NB4 (cell line): ENCODE measurements at regions not wholly inside any gene's neighbourhood (a gene's known extent, or its start where the extent isn't known, plus 50 kb on each side); places are given as distances from the start of the nearest gene placed in this dataset.

Source experiments
- DNase-seq: peaks from one replicate; pipeline ENCODE4 v3.0.0; 2010; ENCODE audit warnings: low read depth
- H3K4me3 ChIP-seq: one replicate; pipeline ENCODE4 v1.5.1; 2011; ENCODE audit warnings: mild to moderate bottlenecking, low read depth, low read length, moderate library complexity
- MYC ChIP-seq: IDR thresholded peaks from 2 replicates; pipeline ENCODE4 v1.6.1; 2011; ENCODE audit warnings: low read depth, low read length
- POLR2A ChIP-seq: IDR thresholded peaks from 2 replicates; pipeline ENCODE4 v1.6.1; 2011; ENCODE audit warnings: mild to moderate bottlenecking; ENCODE audit not compliant: insufficient read length; ENCODE audit errors: extremely low read depth
- TF ChIP-seq, protein P1 (sequence below): IDR thresholded peaks from one replicate; pipeline ENCODE4 v1.5.1; 2012; ENCODE audit warnings: low read depth, low read length
- TF ChIP-seq, protein P2 (sequence below): IDR thresholded peaks from 2 replicates; pipeline ENCODE4 v1.6.1; 2011; ENCODE audit warnings: low read depth, low read length

DNA sequence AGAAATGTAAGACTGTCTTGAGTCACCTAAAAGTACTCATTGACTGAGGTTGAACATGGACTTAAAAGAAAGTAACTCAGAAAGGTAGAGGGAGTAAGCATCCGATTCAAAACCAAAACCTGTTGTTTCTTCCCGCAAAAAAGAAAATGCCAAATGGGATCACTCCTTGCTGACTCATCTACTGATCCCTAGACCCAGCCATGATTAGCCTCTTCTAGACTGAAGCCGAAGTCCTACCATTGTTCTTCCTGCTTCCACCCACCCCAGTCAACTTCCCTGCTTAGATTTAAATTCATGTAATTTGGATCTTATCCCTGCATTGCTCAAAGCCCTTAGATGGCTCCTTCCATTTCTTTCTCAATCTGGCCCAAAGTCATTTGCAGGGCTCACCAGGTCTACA, 760.5 kb upstream of the SOX9 start:
- TF ChIP-seq, protein P1, sequence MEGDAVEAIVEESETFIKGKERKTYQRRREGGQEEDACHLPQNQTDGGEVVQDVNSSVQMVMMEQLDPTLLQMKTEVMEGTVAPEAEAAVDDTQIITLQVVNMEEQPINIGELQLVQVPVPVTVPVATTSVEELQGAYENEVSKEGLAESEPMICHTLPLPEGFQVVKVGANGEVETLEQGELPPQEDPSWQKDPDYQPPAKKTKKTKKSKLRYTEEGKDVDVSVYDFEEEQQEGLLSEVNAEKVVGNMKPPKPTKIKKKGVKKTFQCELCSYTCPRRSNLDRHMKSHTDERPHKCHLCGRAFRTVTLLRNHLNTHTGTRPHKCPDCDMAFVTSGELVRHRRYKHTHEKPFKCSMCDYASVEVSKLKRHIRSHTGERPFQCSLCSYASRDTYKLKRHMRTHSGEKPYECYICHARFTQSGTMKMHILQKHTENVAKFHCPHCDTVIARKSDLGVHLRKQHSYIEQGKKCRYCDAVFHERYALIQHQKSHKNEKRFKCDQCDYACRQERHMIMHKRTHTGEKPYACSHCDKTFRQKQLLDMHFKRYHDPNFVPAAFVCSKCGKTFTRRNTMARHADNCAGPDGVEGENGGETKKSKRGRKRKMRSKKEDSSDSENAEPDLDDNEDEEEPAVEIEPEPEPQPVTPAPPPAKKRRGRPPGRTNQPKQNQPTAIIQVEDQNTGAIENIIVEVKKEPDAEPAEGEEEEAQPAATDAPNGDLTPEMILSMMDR, result no peak
- TF ChIP-seq MYC (no peak), POLR2A (no peak)
- TF ChIP-seq, protein P2, sequence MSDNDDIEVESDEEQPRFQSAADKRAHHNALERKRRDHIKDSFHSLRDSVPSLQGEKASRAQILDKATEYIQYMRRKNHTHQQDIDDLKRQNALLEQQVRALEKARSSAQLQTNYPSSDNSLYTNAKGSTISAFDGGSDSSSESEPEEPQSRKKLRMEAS, result no peak
- DNase-seq, result no peak
- no peak overlapping the region for H3K4me3 ChIP-seq

DNA sequence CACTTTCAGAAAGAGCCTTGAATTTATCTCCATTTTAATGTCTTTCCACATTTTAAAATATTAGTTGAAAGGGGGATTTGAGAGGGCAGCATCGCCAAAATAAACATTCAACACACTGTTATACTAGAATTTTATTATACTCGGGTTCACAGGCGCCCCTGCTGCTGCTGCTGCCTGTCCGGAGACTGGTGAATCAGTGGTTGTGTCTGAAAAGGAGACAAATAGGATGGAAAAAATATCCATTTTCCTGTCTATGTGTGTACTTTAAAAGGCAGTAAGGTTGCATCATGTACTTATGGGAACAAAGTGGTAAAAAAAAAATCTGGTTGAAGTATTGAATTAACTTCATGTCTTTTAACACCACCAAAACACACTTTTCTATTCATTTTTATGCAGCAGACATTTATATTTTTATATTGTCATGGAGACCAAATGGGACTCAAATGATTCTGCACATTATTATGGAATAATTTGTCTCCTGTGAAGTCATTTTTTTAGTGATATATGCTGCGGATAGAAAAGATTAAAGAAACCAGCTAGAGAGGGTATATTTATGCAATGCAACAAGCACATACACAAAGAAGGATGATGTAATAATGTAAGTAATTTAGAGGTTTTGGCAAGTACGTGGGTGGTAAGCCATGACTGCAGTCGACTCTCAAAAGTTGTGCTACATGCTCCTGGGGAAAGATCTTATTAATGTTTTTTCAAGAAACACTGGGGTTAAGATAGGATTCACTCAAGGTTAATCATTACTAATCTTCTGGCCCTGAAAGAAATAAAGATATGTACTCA, 759.0 kb upstream of the SOX9 start:
- TF ChIP-seq, protein P2, result no peak

DNA sequence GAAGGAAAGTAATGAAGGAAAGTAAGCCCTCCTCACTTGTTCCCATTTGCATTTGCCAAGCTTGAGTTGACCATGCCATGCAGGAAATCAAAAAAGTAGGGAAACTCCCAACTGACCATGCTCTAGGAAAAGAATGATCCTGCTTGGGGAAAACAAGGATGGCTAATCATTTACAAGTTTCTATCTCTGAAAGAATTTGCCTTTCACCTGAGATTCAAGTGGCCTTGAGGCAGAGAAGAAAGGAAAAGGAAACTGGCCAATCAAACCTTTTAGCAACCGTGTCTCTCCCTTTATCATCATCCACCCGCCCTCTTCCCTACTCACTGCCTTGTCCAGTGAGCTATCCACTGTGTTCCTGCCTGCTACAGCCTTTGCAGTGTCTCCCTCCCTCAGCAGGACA, 757.2 kb upstream of the SOX9 start:
- no peak for TF ChIP-seq POLR2A
- TF ChIP-seq MYC, result no peak
- TF ChIP-seq, protein P1, result no peak
- TF ChIP-seq, protein P2, result no peak
- no peak for DNase-seq
- H3K4me3 ChIP-seq, result no peak overlapping the region

More for the DNA sequence above, 759.0 kb upstream of the SOX9 start:
- H3K4me3 ChIP-seq, result no peak overlapping the region
- DNase-seq, result no peak

DNA sequence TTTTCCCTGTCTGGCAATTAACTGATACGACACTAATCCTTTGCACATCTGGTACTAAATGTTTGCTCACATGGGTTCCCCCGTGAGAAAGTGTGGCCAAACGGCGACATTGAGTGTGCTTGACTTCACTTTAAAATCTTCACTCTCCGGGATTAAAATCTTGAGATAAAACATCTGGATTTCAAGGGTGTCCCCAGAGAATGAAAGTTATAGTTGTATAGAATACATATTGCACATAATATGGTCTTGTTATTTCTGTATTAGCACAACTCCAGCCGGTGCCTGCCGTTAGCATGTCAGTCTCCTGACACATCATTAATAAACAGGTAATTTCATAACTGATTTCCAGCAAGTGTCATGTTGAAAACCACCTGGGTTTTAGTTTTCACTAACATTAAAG, 749.0 kb upstream of the SOX9 start:
- TF ChIP-seq POLR2A, result no peak
- DNase-seq, result no peak
- H3K4me3 ChIP-seq, result no peak overlapping the region

DNA sequence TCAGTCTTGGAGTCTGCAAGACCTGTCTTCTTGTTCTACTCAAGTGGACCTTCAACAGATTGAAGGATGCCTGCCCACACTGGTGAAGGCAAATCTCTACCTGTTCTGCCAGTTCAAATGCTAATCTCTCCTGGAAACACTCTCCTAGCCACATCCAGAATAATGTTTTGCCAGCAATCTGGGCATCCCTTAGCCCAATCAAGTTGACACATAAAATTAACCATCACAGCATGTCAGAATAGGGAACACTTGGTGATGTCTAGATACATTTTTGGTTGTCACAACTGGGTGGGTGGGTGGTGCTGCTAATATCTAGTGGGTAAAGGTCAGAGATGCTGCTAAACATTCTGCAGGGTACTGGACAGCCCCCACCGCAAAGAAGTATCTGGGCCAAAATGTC, 744.9 kb upstream of the SOX9 start:
- no peak for DNase-seq
- no peak overlapping the region for H3K4me3 ChIP-seq
- TF ChIP-seq MYC (no peak), POLR2A (no peak)
- TF ChIP-seq, protein P2, result no peak
- TF ChIP-seq, protein P1, result no peak

DNA sequence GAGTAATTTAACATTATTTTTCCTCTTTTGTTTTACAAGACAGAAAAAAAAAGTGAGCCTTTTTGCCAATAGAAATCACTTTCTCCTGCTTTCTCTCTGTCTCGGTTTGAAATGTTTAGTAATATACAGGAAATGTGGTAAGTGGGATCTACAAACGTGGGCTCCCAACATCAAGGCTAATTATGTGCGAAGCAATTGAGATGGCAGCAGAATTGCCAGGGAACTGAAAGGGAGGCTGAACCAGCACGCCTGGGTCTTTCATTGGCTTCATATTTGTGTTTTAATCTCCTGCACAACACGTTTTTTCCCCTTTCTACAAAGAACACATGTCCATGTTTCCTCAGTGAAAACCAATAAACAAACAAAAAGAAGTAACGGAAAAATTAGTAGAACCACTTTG, 743.9 kb upstream of the SOX9 start:
- no peak for TF ChIP-seq MYC
- TF ChIP-seq, protein P1, result no peak
- TF ChIP-seq POLR2A, result no peak
- TF ChIP-seq, protein P2, result no peak
- H3K4me3 ChIP-seq, result no peak overlapping the region
- no peak for DNase-seq

DNA sequence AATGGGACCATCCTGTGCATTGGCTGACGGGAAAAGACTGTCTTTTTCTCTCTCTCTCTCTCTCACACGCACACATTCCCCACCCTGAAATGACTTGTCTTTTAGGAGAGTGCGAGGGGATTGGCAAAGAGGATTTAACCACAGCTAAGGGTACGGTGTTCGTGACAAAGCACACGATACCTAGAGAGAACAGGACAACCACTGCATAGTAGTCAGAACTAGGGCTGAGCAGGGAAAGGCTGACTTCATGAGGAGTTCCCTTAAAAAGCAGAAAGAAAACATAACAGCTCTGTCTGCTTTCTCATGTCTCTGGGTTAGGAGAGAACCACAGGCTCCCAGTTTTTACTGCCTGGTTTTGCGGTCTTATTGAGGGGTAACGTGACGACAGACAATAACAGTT, 742.8 kb upstream of the SOX9 start:
- TF ChIP-seq POLR2A, result no peak
- TF ChIP-seq, protein P1, result no peak
- TF ChIP-seq MYC, result no peak
- TF ChIP-seq, protein P2, result no peak
- no peak for DNase-seq
- H3K4me3 ChIP-seq, result no peak overlapping the region
